ENCODE measurements at regions not wholly inside any gene's neighbourhood (a gene's known extent, or its start where the extent isn't known, plus 50 kb on each side); places are given as distances from the start of the nearest gene placed in this dataset.

DNA sequence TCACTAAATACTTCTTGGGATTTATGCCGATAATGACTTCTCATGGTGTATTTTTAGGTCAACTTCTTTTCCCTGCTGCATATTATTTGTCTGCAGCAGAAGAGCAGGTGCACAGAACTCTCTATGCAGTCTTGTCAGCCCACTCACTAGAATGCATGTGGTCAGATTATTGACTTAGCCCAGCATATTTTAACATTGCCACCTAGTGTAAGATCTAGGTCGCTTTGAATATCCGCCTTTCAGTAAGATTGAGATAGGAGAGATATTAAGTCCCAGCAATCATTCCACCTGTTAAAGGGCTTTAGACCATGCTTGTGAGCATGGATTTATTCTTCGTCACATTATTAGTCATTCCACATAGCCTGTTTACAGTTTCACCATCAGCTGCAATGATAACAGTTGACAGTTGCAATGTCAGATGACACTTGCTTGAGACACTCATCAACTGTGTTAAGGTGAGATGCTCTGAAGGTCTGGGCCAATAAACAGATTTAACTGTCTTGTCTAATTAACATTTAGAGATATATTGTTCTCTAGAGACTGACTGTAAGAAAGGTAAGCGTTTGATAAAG is 491.7 kb downstream of the ARL4A start:
- Histone ChIP-seq H3K79me2 (ENCODE audit: insufficient read depth, low read length) (no peaks in the 10 kb centered on the region), H3K9me2 (ENCODE audit: insufficient read depth) (no peaks in the 10 kb centered on the region), H4K20me1 (ENCODE audit: insufficient read depth) (no peaks in the 10 kb centered on the region), H3K36me3 (ENCODE audit: control insufficient read depth in 1 of 2, insufficient read depth in 2 of 2, low read length in 2 of 2) (no peaks in the 10 kb centered on the region), H2AFZ (ENCODE audit: low read depth, low read length, poor library complexity, severe bottlenecking) (no peak overlapping the region), H3K27ac (ENCODE audit: low read depth, low read length) (no peak overlapping the region), H3K4me3 (replicated peaks in 1 of 2; ENCODE audit: low read depth in 1 of 2, low read length in 2 of 2) (no peak overlapping the region), H3K9ac (ENCODE audit: low read length) (no peak overlapping the region), H3K4me2 (ENCODE audit: low read length) (no peak overlapping the region), H3K9me3 (ENCODE audit: control insufficient read depth in 1 of 2, insufficient read depth in 1 of 2, low read depth in 1 of 2, low read length in 2 of 2) (no peaks in the 10 kb centered on the region), H3K27me3 (ENCODE audit: insufficient read depth, low read length) (no peaks in the 10 kb centered on the region), H3K4me1 (ENCODE audit: control insufficient read depth in 1 of 2, insufficient read depth in 2 of 2, low read length in 2 of 2) (no peaks in the 10 kb centered on the region)
- ChIA-PET CTCF (no interaction called here), RAD21 (ENCODE audit: low non-redundant PET in 1 of 2, low total read pairs in 2 of 2, uncharacterized antibody in 2 of 2, unreplicated experiment in 2 of 2) (no interaction called here), POLR2A (no interaction called here)
- TF ChIP-seq RAD21 (IDR thresholded peaks at IDR 0.05; ENCODE audit: low read depth) (peak; percentile 67), EZH2 (IDR thresholded peaks at IDR 0.05) (no peak), SIN3A (IDR thresholded peaks at IDR 0.05; ENCODE audit: low read depth) (no peak)
- TF ChIP-seq, protein P1, sequence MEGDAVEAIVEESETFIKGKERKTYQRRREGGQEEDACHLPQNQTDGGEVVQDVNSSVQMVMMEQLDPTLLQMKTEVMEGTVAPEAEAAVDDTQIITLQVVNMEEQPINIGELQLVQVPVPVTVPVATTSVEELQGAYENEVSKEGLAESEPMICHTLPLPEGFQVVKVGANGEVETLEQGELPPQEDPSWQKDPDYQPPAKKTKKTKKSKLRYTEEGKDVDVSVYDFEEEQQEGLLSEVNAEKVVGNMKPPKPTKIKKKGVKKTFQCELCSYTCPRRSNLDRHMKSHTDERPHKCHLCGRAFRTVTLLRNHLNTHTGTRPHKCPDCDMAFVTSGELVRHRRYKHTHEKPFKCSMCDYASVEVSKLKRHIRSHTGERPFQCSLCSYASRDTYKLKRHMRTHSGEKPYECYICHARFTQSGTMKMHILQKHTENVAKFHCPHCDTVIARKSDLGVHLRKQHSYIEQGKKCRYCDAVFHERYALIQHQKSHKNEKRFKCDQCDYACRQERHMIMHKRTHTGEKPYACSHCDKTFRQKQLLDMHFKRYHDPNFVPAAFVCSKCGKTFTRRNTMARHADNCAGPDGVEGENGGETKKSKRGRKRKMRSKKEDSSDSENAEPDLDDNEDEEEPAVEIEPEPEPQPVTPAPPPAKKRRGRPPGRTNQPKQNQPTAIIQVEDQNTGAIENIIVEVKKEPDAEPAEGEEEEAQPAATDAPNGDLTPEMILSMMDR (IDR thresholded peaks at IDR 0.05 in 2 of 3, conservative IDR thresholded peaks at IDR 0.05 in 1 of 3; ENCODE audit: borderline replicate concordance in 1 of 3, insufficient read depth in 1 of 3, low read depth in 2 of 3, low read length in 2 of 3), result peak; percentile 31 to 37 (median 36); a peak in 3 of 6 replicates
- intact Hi-C loops (cut with micrococcal nuclease), result loop anchor here (5.0 kb wide), 1 partner anchor 492 kb away; the partner anchor contains the start of gene ARL4A
- no peak for DNase-seq (ENCODE audit: low read depth, low spot score)
- ATAC-seq, result peak; percentile 55; the same call in 1 of the 2 replicates
- no TSS peak for BruUV-seq (replicated peaks)

DNA sequence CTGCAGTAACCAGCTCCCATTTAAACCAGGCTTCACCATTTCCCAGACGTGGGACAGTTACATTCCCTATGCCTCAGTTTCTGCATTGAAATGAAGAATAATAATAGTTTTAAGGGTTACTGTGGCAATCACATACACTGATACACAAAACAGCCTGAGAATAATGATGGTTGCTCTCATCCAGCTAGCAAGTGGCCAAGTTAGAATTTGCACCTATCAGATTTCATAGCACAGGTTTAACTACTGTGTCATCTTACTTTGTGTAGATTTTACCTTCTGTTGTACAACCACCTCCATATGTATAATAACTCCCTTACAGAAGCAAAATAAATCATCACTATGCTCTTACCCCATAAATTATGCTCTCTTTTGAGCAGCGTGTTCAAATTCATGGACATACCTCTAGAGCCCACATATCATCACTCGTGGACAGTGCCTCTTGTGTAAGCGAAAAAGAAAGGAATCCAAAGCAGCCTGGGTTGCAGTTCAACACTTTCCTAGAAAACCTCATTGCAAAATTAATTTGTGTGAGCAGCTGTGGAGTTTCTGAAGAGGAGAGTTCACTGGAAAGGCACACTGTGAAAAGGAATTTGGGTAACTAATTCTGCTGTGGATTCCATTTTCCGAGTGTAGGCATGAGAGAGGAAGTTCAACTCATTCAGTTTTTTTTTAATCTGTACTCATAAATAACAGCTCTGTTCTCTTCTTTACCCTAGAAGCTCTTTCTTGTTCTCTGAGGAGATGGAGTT is 492.5 kb downstream of the ARL4A start:
- Histone ChIP-seq H3K27ac (ENCODE audit: low read depth, low read length) (no peak overlapping the region), H3K9me3 (ENCODE audit: control insufficient read depth in 1 of 2, insufficient read depth in 1 of 2, low read depth in 1 of 2, low read length in 2 of 2) (no peaks in the 10 kb centered on the region), H3K4me1 (ENCODE audit: control insufficient read depth in 1 of 2, insufficient read depth in 2 of 2, low read length in 2 of 2) (no peaks in the 10 kb centered on the region), H3K4me3 (replicated peaks in 1 of 2; ENCODE audit: low read depth in 1 of 2, low read length in 2 of 2) (no peak overlapping the region), H4K20me1 (ENCODE audit: insufficient read depth) (no peaks in the 10 kb centered on the region), H3K4me2 (ENCODE audit: low read length) (no peak overlapping the region), H3K36me3 (ENCODE audit: control insufficient read depth in 1 of 2, insufficient read depth in 2 of 2, low read length in 2 of 2) (no peaks in the 10 kb centered on the region), H3K79me2 (ENCODE audit: insufficient read depth, low read length) (no peaks in the 10 kb centered on the region), H2AFZ (ENCODE audit: low read depth, low read length, poor library complexity, severe bottlenecking) (no peak overlapping the region), H3K27me3 (ENCODE audit: insufficient read depth, low read length) (no peaks in the 10 kb centered on the region), H3K9me2 (ENCODE audit: insufficient read depth) (no peaks in the 10 kb centered on the region), H3K9ac (ENCODE audit: low read length) (no peak overlapping the region)
- ChIA-PET CTCF (no interaction called here), POLR2A (no interaction called here), RAD21 (ENCODE audit: low non-redundant PET in 1 of 2, low total read pairs in 2 of 2, uncharacterized antibody in 2 of 2, unreplicated experiment in 2 of 2) (no interaction called here)
- TF ChIP-seq, protein P2, sequence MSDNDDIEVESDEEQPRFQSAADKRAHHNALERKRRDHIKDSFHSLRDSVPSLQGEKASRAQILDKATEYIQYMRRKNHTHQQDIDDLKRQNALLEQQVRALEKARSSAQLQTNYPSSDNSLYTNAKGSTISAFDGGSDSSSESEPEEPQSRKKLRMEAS (IDR thresholded peaks at IDR 0.05), result no peak
- no peak for TF ChIP-seq EZH2phosphoT487 (IDR thresholded peaks at IDR 0.05; ENCODE audit: borderline replicate concordance)
- TF ChIP-seq ZNF274 (IDR thresholded peaks at IDR 0.05; ENCODE audit: low read depth, low read length), result no peak
- TF ChIP-seq POLR2A (IDR thresholded peaks at IDR 0.05; ENCODE audit: borderline replicate concordance, extremely low read depth, insufficient read depth, insufficient read length), result no peak
- TF ChIP-seq ELF1 (IDR thresholded peaks at IDR 0.05; ENCODE audit: borderline replicate concordance, low read depth), result no peak
- TF ChIP-seq, protein P3, sequence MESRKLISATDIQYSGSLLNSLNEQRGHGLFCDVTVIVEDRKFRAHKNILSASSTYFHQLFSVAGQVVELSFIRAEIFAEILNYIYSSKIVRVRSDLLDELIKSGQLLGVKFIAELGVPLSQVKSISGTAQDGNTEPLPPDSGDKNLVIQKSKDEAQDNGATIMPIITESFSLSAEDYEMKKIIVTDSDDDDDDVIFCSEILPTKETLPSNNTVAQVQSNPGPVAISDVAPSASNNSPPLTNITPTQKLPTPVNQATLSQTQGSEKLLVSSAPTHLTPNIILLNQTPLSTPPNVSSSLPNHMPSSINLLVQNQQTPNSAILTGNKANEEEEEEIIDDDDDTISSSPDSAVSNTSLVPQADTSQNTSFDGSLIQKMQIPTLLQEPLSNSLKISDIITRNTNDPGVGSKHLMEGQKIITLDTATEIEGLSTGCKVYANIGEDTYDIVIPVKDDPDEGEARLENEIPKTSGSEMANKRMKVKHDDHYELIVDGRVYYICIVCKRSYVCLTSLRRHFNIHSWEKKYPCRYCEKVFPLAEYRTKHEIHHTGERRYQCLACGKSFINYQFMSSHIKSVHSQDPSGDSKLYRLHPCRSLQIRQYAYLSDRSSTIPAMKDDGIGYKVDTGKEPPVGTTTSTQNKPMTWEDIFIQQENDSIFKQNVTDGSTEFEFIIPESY (IDR thresholded peaks at IDR 0.05; ENCODE audit: extremely low read depth, insufficient replicate concordance, low read length), result no peak
- TF ChIP-seq, protein P4, sequence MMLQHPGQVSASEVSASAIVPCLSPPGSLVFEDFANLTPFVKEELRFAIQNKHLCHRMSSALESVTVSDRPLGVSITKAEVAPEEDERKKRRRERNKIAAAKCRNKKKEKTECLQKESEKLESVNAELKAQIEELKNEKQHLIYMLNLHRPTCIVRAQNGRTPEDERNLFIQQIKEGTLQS (IDR thresholded peaks at IDR 0.05), result no peak
- TF ChIP-seq POLR2AphosphoS5 (IDR thresholded peaks at IDR 0.05; ENCODE audit: low read depth, low read length), result no peak
- TF ChIP-seq EZH2 (IDR thresholded peaks at IDR 0.05), result no peak
- no peak for TF ChIP-seq YY1 (IDR thresholded peaks at IDR 0.05; ENCODE audit: extremely low read depth, insufficient replicate concordance, low read depth, low read length)
- TF ChIP-seq SP1 (IDR thresholded peaks at IDR 0.05; ENCODE audit: low read depth), result no peak
- TF ChIP-seq CBX3 (IDR thresholded peaks at IDR 0.05; ENCODE audit: low read depth), result no peak
- BruUV-seq (replicated peaks), result no TSS peak
- no peak for ATAC-seq
- no peak for DNase-seq (ENCODE audit: low read depth, low spot score)
- intact Hi-C loops (cut with micrococcal nuclease), result loop anchor here (5.0 kb wide), 1 partner anchor 493 kb away; the partner anchor contains the start of gene ARL4A

Data from HCT116 (cell line).